Astrocyte (in vitro differentiated cells and primary cell): ENCODE measurements at regions not wholly inside any gene's neighbourhood (a gene's known extent, or its start where the extent isn't known, plus 50 kb on each side); places are given as distances from the start of the nearest gene placed in this dataset.

Experiments used
- CTCF ChIP-seq: IDR thresholded peaks from 2 replicates; pipeline ENCODE4 v1.5.1; 2011; ENCODE audit warnings: low read depth, mild to moderate bottlenecking, inconsistent platforms, low read length, moderate library complexity; ENCODE audit not compliant: insufficient read depth
- EZH2 ChIP-seq: IDR thresholded peaks from 2 replicates; pipeline ENCODE4 v1.6.1; 2012; ENCODE audit warnings: mild to moderate bottlenecking, low read length, inconsistent platforms; ENCODE audit not compliant: insufficient read depth

- TF ChIP-seq CTCF (no peak), EZH2 (no peak)
These were observed 277.8 kb downstream of the MYCN start for GRCh38 chr2:16218161-16218560.
